SK-N-SH treated with all-trans-retinoic acid at 6 μM for 48 hours (cell line): ENCODE measurements at regions not wholly inside any gene's neighbourhood (a gene's known extent, or its start where the extent isn't known, plus 50 kb on each side); places are given as distances from the start of the nearest gene placed in this dataset.

Experiments used
- CSRNP3 ChIP-seq: fragments of 250-450 bp; sonication (Bioruptor Pico); IDR thresholded peaks from 2 replicates; pipeline ENCODE4 v1.5.1; 2021; ENCODE audit warnings: mild to moderate bottlenecking, moderate library complexity
- OSR1 ChIP-seq: fragments of 250-450 bp; sonication (Bioruptor Pico); IDR thresholded peaks from 2 replicates; pipeline ENCODE4 v1.8.0; 2022; ENCODE audit warnings: moderate library complexity, mild to moderate bottlenecking, inconsistent platforms
- ZFP30 ChIP-seq: fragments of 450-650 bp; formaldehyde crosslinking; IDR thresholded peaks from 2 replicates; pipeline ENCODE4 v1.5.0; 2022; ENCODE audit warnings: mild to moderate bottlenecking, moderate library complexity

DNA sequence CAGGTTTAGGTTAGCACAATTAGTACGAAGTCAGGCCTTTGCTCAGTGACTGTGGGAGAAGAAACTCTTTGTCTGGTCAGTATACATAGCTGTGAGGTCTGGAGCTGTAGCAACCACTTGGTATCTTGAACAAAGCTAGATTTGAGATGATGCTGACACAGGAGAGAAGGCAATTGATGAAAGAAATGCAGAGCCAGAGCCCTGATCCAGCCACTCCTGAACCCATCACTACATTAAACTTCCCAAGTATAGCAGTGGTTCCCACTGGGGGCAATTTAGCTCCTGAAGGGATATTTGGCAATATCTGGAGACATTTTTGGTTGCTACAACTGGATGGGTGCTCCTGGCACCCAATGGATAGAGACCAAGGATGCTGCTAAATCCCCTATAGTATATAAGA, 143.9 kb upstream of the SPRED2 start:
- TF ChIP-seq OSR1 (CRISPR knock-in tag) (no peak), CSRNP3 (no peak), ZFP30 (no peak)
